NCI-H510A (cell line): ENCODE measurements at regions not wholly inside any gene's neighbourhood (a gene's known extent, or its start where the extent isn't known, plus 50 kb on each side); places are given as distances from the start of the nearest gene placed in this dataset.
"Not testable (repeated sequence)": the region's sequence is repeated elsewhere in the genome, so short reads cannot be mapped to it uniquely, and the experiment has no call there.

Source experiments
- DNase-seq: peaks from one replicate; lab custom pipeline; 2025; lab: John Stamatoyannopoulos, UW

DNA sequence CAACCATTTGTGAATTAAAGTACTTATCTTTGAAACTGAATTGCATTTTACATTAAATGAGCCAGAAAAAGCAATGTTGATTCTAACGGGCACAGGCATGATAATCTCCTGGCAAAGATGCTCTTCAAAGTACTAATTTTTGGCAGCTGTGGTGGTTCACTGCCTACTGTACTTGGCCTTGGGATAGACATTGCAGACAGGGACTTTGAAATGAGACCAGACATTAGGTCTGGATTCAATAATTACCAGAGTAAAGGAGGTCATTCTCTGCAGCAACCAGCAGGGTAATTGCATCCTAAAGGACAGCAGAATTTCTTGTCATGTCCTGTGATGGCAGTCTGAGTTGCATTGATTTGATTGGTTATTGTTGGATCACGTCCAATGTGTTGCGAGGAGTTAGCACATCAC is 986.5 kb downstream of the TDRD15 start:
- DNase-seq: no peak

DNA sequence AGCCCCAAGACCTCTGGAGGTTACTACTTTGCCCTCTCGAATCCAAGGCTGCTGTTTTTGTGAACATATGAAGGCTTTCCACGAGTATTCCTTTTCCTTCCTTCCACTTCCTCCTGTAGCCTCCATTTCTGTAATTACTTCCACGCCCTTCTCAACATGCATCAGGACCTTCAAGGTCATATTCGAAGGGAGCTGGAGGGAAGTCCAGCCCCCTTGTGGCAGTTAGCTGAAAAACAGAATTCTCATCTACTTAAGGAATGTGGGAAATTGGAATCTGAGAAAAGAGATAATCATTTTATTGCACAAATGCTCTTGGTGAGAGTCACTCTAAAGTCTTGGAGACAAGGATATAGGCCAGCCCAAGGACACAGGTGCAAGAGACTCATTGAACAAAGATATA is 1000.2 kb downstream of the TDRD15 start:
- DNase-seq: no peak

DNA sequence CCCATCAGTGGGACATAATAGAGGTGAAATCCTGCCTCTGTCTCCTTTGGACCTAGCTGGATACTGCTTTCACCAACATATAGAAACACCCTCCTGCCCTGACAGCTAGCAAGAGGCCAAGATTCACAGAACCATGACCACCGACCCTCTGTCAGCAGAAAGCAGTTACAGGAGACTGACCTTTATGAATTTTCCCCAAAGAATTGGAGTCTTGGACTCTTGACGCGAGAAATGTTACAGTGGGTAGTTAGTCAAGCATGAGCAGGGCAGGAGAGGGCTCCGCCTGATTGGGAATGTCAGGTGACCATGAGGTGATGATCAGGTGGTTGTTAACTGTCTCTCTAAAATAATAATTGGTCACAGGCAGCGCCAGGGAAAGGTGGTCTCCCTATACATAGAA is 1002.3 kb downstream of the TDRD15 start:
- no peak for DNase-seq

DNA sequence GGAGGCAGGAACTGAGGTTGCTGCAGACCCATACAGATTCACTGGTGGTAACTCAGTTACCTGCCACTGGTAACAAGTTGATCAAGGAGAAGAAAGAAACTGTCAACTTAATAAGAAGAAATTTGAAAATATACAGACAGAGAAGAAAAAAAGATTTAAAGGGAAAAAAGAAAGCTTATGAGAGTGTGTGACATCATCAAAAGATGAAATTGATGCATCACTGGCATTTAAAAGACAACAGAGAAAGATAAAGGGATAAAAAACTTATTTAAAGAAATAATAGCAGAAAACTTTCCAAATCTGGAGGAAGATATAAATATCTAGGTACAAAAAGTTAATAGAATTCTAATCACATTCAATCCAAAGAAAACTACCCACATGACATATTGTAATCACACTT is 1003.2 kb downstream of the TDRD15 start:
- DNase-seq: no peak

DNA sequence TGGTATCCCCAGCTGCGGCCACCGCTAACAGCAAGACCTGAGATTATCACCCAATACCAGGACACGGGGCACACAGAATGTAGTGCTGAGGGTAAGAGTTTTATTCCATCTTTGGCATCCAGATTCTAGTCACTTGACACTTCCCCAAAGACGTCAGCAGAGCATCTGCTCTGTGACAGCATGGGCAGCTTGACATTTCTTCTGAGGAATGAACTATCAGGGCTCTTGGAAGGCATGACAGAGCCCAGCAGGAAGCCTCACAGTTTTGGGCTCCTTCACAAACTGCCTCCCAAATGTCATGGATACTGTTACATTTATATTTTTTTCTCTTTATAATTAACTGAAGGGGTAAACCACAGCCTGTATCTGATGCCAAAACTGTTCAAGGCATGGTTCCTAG is 1010.7 kb downstream of the TDRD15 start:
- no peak for DNase-seq

DNA sequence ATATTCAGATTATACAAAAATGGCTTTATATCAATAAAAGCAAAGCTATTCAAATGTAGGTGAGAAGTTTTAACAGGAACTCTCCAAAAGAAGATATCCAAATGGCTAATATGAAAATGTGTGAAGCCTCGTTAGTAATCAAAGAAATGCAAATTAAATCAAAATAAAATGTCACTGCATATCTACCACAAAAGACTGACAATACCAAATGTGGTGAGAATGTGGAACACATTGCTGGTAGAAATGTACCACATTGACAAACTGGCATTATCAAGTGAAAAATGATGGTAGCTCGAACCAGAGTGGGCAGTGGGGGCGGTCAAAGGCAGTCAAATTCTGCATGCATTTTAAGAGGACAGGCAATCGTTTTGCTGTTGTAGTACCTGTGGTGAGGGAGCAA is 1012.7 kb downstream of the TDRD15 start:
- DNase-seq: no peak

DNA sequence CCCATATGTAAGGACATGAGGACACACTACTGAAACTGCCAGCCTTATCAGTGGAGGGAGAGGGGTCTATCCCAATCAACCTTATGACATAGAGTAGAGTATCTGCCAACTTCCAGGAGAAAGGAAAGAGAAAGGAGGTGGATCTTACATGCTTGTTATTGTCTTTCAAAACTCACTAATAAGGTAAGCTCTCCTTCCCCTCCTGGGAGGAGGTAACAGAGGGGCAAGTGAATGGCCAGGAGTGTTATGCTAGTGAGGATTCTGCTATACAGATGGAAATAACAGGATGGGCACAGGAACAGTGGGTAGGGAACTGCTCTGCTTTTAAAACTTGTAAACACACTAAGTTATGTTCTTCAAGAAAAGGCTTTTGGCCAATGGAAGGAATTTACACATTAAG is 1020.1 kb downstream of the TDRD15 start:
- DNase-seq: no peak

DNA sequence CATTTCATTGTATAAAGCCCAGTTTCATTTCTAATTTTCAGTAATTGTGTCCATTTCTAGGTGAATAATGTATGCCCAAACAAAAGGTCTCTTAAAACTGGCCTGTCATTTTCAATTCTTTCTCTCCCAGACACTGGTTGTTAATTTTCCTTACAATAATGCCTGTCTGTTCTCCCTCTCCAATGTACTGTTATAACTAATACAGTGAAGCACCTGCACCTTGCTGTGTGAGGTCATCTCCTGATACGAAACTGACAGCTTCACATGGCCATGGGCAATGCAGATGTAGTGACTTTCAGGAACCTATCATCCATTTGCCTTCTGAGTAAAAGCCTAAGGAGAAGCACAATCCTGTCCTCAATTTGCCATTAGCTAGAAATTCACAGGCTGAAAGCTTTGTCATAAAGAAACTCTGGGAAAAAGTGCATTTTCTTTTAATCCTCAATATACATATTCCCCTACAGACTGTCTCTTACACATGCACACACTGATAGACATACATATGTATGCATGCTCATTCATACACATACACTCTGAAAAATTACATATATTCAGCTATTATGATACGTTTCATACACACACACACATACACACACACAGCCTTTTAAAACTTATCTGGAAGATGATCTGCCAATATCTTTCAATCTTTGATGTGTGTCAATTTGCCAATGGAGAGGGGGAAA is 1030.3 kb downstream of the TDRD15 start:
- no peak for DNase-seq

DNA sequence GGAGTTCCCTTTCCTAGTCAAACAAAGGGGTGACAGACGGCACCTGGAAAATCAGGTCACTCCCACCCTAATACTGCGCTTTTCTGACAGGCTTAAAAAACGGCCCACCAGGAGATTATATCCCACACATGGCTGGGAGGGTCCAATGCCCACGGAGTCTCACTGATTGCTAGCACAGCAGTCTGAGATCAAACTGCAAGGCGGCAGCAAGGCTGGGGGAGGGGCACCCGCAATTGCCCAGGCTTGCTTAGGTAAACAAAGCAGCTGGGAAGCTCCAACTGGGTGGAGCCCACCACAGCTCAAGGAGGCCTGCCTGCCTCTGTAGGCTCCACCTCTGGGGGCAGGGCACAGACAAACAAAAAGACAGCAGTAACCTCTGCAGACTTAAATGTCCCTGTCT is 1032.9 kb downstream of the TDRD15 start:
- DNase-seq: not testable (repeated sequence)

DNA sequence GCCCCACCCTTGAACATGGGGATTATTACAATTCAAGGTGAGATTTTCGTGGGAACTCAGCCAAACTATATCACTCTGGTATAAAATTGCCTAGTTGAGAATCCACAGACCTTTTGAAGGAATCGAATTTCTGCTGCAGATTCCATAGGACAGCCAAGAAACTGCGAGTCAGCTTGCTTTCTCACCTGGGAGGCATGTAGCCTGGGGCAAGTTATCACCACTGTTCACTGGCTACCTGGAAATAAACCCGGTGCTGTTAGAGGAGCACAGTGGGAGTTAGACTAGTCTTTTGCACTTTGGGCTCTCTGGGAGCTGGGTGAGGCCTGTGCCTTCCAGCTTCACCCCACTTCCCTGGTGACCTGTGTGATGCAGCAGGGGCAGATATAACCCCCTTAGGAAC is 1043.5 kb downstream of the TDRD15 start:
- no peak for DNase-seq

DNA sequence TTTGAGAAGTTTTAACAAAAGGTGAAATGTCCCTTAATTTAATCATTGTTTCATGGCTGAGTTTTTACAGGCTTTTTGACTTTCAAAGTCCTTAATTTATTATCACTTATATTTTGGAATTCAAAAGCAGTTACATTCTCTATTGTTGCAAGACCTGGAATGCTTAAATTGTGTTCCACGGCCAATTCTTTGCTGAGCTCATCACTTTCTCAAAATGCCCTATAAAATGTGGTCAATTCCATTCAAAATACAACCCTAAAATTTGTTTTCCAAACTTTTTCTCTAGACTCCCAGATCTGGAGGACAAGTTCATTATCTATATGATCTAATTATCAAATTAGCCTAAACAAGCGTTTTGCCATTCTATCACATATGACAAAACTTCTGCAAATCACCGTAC is 1051.2 kb downstream of the TDRD15 start:
- no peak for DNase-seq

DNA sequence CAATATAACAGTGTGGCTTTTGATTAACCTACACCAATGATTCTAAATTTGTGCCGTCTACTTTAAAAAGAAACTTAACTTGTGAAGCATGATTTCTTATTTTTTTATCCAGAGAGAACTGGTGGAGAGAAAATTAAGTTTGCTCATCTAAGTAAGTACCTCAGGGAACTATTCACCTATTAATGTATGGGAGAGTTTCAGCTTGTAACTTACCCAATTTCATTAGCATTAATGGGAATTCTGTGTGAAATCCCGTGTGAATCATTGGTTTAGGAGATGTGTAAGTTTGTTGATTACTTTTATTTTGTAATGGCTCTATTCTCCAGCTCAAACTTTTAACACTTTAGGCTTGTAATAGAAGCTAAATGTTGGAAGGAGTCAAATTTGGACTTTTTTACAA is 1061.5 kb downstream of the TDRD15 start:
- DNase-seq: no peak

DNA sequence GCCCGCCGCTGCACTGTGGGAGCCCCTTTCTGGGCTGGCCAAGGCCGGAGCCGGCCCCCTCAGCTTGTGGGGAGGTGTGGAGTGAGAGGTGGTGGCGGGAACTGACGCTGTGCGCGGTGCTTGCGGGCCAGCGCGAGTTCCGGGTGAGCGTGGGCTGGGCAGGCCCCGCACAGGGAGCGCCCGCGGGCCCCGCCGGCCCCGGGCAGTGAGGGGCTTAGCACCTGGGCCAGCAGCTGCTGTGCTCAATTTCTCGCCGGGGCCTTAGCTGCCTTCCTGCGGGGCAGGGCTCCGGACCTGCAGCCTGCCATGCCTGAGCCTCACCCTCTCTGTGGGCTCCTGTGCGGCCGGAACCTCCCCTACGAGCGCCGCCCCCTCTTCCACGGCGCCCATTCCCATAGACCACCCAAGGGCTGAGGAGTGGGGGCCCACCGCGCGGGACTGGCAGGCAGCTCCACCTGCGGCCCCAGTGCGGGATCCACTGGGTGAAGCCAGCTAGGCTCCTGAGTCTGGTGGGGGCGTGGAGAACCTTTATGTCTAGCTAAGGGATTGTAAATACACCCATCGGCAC is 1062.6 kb downstream of the TDRD15 start:
- not testable (repeated sequence) for DNase-seq

DNA sequence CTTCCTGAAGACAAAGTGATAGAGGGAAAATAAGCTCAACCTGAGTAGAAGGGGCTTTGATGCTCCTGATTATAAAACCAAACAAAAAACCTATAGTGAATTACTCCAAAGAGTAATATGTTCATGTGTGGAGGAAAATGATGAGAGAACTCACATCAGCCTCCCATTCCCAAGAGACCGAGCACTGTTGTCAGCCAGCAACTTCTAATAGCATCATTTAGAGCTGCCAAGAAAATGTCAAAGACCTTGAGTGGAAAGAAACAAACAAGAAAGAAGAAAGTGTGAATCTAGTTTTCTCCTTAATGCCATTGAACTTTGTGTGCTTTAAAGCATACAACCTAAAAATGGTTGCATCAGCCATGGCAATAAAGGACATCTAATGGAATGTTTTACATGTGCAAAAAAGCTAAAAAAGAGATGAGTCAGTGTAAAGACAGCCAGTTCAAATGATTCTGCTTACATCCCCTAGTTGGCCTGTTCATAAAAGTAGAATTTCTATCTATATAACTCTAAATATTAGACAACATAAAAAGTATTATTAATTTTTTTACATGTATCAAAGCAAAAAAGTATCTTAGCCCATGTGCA is 1066.2 kb downstream of the TDRD15 start:
- DNase-seq: no peak

DNA sequence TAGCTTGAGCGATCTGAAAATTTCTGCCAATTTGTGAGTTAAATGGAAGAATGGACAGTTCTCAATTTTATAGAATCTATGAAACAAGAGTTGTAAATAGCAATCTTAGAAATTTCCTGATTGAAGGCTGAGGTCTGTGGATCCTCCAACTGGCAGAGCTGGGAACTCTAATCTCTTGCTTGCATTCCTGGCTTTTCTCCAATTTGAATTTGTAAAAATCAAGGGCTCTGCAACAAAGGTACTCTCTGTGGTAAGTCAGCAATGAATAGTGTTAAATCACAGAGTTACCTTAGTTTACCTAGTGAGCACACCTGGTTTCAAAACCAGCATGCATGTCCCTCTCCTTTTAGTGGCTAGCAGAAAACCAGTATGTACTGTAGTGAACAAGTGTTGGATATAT is 1070.5 kb downstream of the TDRD15 start:
- no peak for DNase-seq

DNA sequence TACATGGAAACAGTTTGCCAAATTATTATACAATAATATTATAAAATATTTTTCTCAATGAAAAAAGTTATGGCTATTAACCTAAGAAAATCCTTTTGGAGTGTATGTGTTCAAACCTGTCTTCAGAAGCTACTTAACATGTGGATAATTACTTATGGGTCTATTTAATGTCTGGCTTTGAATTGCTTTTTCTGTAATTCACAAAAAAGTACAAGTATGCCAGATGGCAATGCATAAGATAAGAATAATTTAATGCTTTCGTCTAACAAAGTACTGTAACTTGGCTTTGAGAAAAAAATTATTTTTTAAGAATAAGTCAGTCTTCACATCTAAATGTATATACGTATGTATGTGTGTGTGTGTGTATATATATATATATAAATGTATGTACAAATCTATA is 1073.0 kb downstream of the TDRD15 start:
- DNase-seq: no peak

DNA sequence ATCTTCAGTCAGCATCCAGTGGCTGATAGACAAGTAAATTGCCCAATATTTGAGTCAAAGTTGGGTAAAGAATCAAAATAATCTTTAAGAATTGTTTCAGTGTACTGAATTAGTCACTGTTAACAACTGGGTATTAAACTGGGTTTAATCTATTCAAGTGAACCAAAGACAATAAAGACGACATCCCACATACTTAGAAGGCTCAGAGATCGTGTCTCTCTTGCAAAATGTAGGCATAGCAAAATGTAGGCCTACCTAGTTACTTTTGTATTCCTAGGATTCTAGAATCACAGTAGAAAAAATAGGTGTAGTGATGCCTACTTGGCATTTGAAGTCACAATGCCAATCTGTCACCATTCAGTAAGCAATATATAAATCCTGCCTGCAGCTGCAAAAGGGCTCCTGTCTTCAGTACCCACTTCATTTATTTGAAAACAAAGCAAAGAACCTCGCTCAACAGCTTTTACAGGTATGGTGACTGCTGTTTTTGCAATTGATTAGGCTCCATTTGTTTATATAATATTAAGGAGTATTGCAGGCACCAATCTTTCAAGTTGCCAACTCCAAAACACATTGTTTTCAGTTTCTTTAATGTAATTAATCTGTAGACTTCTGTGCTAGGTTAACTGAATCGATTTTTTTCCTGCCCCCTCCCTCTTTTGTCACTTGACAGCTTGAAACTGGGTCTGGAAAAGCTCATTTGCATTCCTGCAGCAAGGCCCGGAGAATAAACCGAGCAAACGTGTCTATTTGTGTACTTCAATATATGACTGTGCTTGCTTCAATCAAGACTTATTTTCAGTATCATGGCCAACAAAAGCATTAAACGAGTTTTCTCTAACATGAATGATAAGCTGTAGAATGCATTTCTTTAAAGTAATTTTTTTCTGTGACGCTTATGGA is 1074.9 kb downstream of the TDRD15 start:
- peak; percentile 1 for DNase-seq

DNA sequence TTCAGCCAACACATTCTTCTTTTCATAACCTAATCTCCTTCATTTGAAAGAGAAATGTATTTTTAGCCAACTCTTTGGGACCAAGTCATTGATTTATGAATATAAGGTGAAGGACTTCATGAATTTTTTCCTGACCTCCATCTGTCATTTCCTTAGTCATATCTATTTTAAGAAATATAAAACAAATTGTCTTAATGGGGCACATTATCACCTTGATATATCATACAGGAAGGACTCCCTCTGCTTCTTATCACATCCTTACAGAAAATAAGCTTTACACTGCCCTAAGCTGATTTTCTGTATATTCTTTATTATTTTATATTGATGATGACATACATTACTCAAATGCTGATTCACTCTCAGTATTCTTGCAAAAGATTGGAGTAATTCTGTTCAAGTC is 1076.2 kb downstream of the TDRD15 start:
- no peak for DNase-seq

DNA sequence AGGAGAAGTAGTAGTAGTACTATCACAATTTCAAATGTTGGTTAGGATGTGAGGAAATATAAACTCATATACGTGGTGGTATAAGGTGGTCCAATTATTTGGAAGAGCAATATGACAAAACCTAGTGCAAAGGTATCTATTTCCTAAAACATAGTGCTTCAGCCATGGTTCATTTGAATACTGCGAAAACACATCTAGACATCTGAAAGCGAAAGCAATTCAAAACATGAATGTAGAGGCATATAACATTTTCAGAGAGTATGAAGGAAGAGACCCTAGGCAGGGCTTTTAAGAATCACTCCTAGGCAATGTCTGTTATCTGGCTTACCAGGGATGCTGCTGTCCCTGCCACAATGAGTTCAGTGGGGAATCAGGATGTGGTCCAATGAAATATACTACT is 1085.8 kb downstream of the TDRD15 start:
- DNase-seq: no peak

DNA sequence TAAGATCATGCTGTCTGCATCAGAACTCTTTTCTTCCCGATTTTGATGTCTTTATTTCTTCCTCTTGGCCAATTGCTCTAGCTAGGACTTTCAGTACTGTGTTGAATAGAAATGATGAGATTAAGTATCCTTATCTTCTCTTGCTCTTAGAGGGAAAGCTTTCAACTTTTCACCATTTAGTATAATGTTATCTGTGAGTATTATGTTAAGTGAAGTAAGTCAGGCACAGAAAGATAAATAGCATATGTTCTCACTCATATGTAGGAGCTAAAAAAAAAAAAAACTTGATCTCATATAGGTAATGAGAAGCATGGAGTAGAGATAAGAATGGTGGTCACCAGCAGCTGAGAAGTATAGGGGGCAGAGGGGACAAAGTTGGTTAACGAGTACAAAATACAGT is 1089.5 kb downstream of the TDRD15 start:
- no peak for DNase-seq

DNA sequence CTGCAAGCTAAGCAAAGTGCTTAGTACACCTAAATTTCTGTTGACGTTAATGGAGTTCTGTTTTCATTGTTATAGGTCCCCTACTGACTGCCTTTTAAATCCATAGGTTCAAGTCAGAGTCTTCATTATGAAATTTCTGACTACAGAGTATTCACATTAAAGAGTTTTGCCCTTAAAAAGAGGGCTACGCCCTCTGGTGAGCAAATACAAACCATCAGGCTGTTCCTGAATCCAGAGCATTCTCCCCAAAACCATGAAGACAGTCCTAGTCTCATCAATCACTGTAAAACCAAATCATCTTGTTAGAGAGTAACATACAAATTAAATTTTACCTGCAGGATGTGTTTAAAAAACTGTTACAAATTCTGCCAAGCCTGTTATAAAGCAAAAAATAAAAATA is 1091.7 kb downstream of the TDRD15 start:
- no peak for DNase-seq

DNA sequence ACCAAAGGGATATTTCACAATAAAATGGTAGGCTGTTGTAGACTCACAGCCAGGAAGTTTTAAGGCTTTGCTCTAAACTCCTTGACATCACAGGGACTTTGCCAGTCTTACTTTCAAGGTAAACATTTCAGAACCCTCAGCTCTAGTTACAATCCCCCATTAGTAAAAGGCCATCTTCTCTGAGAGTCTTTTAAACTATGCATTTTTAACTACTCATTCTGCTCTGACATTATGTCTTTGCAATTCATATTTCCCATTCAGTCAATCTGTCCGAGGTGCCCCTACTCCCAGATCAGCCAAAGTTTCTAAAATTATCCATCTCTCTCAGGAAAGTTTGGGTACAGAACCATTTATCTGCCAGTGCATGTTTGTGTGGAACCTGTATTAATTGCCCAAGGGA is 1094.1 kb downstream of the TDRD15 start:
- DNase-seq: no peak

DNA sequence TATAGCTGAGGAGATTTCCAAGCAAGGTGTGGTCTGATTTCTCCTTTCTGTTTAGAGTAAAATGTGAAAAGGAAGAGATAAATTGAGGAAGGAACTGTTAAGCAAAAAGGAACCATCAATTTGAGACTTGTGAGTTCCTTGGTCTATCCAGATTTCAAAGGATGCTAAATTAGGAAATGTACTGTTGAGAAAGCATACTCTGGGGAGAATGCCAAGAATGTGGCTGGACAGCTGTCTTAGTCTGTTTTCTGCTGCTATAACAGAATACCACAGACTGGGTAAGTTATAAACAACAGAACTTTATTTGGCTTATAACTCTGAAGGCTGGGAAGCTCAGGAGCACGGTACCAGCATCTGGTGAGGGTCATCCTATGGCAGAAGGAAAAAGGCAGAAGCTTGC is 1097.2 kb downstream of the TDRD15 start:
- no peak for DNase-seq
